HG03469 (cell line): ENCODE measurements at regions not wholly inside any gene's neighbourhood (a gene's known extent, or its start where the extent isn't known, plus 50 kb on each side); places are given as distances from the start of the nearest gene placed in this dataset.
"Not testable (repeated sequence)": the region's sequence is repeated elsewhere in the genome, so short reads cannot be mapped to it uniquely, and the experiment has no call there.

Source experiments
- ATAC-seq: cut with Tn5 transposase; IDR thresholded peaks from one replicate; pipeline ENCODE4 v1.9.1; 2021; ENCODE audit warnings: mild to moderate bottlenecking, moderate library complexity, moderate number of reproducible peaks; ENCODE audit not compliant: unreplicated experiment

DNA sequence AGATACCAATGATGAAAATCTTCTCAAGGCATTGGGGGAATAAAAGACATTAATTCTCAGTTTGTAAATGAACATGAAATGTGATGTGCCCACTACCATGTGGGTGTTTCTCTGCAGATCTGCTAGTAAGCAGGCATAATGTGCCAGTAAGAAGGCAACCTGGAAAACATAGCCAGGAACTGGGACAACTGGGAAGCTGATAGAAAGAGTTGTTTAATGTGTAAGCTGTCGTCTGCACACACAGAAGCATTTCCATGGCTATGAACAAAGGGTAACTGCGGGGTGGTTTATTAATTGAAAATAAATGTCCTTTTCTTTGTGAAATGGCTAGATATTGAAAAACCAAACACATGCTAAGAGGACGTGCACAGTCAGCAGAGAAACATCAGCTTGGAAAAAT is 52.0 kb downstream of the ZC3H11B start:
- ATAC-seq: no peak

DNA sequence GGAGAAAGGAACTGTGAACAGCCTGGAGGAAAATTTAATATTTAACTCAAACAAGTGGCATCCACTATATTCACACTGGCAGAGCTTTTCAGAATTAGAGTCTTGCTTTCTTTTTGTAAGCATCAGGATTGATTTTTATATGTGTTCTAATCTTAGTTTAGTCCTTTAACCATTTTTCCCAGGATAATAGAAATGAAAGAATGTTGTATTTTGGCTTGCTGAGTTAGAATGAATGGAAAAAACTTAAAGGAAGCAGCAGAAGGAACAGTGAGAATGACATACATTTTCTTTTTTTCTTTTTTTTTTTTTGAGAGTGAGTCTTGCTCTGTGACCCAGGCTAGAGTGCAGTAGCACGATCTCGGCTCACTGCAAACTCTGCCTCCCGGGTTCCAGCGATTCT is 53.0 kb downstream of the ZC3H11B start:
- ATAC-seq: no peak

DNA sequence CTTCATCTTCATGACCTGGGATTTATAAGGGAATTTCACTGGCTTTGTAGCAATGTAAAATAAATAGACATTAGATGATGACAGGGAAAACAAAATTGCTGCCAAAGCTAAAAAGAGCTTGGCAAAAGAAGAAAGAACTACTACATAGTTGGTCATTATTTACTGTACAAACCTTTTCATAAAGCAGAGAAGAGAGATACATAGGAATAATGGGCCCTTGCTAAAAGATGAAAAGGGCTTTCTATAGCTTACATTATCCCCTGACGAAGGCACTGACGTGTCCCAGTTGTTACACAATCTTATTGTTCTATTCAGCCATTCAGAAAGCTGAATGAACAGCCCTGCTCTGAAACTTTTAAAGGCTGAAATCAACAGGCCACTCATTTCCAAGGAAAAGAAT is 57.1 kb downstream of the ZC3H11B start:
- ATAC-seq: no peak

DNA sequence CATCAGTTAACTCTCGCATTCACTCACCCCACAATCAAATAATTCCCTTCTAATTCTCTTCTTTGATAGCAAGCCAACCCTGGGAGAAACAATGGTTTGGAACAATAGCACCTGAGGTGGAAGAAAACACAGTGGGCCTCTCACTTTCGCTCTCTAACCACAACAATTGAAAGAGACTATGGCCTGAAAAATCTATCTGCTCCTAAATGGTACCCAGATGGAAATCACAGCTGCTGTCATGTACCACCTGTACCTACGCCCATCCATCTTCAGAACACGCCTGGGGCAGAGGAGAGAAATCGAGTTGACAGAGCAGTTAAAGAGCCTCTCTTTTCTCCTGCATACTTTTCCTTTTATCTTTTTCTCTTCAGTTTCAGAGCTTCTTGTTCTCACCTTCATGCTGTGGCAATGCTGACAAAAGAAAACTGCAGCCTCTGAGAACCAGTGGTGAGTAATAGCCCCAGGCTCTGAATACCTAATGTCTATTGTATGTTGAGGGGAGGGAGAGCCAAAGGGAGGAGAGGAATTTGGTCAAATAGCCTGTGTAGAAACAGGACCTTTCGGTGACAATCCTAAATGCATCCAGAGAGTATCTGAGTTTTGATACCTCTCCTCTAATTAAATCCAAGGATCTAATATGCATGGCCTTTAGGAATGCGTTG is 57.7 kb downstream of the ZC3H11B start:
- ATAC-seq: no peak

DNA sequence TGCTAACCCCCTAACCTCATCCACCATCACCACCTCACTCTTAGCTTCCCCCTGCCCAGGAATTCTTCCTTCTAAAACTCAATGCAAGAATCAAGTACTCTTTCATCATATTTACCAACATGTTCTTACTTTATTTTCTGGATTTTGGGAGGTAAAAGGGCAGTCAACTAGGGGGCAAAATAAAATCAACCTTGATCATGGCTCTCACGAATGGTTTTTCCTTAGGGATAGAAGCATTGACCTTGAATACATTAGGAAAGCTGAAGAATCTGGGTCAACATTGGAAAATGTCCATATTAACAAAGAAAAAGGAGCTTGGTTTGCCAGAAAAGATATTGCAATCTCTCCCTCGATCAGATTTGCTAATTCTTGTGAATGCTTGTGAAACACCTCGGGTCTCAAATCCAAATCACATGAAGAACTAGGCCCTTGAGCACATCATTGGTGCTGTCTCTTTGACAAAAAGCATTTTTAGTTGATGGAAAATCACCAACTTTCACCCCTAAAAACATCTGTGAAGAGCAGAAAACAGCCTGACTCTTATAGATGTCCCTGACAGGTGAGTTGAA is 58.9 kb downstream of the ZC3H11B start:
- no peak for ATAC-seq

DNA sequence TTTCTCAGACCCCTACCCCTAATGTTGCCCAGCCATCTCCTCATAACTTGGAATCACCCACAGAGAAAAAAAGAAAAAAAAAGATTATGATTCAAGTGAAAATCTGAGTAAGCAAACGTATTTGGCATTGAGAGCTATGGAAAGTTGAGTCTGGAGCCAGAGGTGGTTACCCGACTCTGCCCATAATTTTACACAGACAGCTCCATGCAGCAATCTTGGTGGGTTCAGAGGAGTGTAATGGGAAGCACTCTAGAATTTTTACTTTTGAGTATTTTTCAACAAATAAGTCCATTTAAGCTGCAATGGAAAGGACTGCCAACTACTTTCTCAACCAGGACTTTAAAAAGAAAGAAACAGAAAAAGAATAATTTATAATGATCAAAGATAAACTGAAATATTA is 62.7 kb downstream of the ZC3H11B start:
- no peak for ATAC-seq

DNA sequence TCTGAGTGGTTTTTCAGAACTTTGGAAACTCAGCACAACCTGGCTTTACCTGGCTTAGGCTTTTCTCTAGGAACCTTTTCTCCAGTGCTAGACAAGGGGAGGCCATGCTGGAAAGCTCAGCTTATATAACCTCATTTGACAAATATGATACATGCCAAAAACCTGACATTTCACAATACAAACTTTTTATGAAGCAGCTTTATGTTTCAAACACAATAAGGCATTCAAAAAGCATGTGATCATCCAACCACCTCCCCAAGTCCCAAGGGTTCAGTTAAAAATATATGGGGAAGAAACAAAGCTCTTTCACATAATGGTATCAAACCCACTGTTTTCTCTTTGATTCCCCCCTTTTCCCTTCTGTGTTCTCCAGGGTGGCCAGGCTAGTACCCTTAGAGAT is 63.7 kb downstream of the ZC3H11B start:
- ATAC-seq: no peak

DNA sequence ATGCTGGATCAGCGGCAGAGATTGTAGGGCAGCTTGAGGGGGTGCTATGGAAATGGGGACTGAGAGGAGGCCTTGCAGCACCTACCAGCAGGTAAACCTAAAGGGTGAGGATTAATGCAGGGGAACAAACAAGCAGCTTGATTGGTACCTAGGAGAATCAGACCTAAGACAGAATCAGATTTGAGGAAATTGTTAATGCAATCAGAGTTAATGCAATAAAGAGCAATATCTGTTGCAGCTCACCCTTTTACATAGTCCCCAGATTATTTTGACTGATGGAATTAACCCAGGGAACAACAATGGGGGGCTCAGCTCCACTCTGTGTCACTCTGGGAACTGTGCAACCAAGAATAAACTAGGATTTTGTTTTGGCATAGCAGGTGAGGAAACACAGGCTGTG is 64.5 kb downstream of the ZC3H11B start:
- no peak for ATAC-seq

DNA sequence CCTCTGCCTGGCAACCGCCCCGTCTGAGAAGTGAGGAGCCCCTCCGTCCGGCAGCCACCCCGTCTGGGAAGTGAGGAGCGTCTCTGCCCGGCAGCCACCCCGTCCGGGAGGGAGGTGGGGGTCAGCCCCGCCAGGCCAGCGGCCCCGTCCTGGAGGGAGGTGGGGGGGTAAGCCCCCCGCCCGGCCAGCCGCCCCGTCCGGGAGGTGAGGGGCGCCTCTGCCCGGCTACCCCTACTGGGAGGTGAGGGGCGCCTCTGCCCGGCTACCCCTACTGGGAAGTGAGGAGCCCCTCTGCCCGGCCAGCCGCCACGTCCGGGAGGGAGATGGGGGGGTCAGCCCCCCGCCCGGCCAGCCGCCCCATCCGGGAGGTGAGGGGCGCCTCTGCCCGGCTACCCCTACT is 67.1 kb downstream of the ZC3H11B start:
- not testable (repeated sequence) for ATAC-seq

DNA sequence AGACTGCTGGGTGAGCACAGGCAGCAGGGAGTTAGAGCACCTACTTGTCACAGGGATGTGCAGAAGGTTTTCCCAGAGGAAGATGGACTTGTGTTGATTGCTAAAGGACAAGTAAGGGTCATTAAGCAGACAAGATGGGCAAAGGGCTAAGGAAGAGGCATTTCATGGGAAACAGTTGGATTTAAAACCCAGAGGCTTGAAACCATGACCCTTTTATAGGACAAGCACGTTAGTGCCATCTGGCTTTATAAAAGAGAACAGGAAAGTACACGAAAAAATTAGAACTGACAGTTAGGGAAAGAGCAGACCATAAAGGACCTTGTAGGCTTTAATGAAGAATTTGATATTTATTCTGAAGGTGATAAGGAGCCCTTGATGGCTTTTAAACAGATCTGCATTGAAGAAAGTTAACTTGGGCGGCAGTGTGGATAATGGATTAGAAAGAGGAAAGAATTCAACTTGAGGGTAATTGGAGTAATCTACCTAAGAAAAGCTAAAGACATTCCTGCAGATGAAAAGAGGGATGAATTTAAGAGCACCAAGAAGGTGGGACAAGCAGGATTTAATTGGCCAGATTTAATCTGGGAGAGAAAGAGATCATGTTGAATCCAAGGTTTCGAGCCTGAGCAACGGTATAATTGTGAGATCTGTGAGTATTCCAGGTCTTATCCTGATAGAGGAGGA is 68.6 kb downstream of the ZC3H11B start:
- no peak for ATAC-seq

DNA sequence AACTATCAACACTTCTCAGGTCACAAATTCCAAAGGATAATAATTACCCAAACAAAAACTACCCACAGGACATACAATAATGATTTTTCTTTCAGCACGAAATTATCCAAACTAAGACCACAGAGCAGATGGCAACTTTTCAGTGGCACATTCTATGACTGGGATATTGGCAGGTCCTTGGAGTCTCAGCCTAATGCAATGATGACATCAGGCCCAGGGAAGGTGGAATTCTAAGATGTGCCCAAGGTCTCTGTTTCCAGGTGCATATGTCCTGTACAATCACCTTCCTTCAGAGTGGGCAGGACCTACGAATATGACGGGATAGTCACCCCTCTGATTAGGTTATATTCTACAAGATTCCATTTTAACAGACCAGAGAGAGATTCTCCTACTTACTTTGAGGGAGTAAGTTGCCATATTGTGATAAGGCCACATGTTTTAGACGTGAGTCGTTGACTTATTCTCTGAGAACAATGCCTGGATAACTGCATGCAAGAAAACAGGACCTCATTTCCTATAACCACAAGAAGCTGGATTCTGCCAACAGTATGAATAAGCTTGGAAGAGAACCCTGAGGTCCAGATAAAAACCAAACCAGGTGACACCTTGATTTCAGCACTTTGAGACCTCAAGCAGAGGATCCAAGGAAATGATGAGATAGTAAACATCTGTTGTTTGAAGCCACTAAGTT is 69.9 kb downstream of the ZC3H11B start:
- ATAC-seq: no peak

DNA sequence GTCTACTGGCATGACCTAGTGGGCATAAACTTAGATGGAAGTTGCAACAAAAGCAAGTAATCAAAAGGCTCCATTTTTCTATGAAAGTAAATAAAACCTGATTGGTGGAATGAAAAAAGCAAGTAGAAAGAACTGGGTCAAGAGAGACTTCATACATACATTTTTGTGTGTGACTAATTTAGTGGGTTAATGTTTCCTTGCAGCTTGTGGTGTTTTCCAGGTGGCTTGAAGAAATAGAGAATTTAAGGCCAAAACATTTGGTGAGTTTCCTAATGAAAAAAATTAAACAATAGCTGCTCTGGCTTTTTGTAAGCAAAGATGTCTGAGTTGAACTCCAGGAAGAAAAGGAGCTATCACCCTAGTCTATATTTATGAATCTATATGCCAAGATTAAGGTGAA is 71.0 kb downstream of the ZC3H11B start:
- ATAC-seq: no peak

DNA sequence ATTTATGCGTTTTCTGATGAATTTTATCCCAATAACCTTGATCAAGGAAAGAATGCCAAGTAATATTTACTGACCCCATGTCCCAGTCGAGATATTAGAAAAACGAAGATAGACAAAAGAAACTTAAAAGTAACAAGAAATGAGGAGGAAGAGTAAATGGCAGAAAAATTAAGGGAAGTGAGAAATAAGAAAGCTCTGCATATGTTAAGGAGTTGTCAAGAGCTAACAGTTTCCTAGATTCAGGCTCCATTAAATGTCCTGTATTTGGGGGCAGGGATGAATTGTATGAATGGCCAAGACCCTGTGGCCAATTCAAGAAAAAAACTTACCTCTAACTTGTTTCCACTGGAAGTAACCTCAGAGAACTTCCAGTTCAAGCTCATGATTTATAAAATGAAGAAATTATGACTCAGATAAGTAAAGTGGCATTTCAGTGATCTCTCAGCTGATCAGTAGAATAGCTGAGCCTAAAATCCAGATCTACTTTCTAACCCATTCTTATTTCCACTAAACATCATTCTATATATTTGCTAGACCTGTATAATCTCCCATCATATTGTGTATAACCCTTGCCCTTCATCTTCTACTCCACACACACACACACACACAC is 73.2 kb downstream of the ZC3H11B start:
- no peak for ATAC-seq

DNA sequence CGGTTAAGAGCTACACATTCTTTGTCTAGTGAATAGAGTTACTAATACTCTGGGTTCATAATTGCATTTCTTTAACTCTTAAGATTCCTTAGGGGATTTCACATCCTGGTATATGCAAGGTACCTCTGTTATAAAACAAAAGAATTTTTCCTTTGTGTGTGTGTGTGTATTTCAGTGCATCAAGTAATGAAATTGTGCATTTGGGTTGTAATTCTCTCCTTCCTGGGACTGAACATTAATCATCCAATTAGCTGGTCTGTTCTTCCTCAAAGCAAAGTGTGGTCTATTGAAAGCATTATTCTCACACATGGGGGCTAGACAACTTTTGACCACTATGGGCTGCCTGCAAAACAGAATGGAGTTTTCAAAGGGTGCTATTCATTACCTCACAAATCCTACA is 74.0 kb downstream of the ZC3H11B start:
- ATAC-seq: no peak

DNA sequence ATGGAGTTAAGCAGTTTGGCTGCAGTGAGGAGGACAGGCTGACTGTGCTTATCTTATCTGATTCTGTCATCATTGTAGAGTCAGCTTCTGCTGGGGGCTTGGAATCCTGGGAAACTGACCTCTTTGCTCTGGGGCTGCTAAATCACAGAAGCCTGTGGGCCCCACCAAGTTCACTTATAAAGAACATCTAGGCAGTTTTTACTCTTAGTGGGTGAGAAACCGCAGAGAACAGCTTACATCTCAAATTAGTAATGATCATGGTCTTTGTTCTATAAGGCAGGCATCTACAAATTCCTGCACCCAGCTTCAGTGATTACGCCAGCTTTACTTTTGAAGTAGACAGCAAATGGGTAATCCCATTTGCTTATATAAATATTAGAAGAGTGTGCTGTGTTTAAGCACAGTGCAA is 75.7 kb downstream of the ZC3H11B start:
- ATAC-seq: no peak

DNA sequence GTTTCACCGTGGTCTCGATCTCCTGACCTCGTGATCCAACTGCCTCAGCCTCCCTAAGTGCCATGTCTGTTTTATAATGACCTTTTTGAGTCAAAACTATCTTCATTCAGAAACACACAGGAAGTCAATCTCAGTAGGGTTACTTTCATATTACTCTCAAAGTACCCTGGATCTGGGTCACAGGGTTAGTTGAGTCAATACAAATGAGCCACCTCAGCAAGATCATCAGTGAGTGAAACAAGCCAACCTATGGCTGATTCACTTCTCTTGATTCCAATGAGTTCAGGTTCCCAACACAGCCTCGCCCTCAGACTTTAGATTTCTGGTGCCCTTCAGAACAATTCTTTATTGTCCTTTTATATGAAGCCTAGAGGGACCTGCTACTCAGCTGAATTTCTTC is 76.9 kb downstream of the ZC3H11B start:
- no peak for ATAC-seq

DNA sequence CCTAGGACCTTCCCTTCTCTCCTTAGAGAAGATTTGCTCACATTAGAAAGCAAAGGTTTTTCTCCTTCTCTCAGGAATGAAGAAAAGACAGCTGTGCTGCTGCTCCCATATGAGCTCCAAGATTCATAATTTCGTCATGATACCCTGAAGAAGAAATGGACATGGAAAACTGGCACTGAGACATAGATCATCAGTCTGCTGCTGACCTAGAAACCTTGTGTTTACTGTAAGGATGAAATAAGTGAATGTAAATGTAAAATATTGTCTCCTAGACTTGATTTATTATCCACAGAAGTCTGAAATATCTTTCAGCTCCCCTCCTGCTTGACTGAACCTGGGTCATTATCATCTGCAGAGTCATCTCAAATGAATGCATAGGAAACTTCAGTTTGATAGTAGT is 77.9 kb downstream of the ZC3H11B start:
- ATAC-seq: no peak

DNA sequence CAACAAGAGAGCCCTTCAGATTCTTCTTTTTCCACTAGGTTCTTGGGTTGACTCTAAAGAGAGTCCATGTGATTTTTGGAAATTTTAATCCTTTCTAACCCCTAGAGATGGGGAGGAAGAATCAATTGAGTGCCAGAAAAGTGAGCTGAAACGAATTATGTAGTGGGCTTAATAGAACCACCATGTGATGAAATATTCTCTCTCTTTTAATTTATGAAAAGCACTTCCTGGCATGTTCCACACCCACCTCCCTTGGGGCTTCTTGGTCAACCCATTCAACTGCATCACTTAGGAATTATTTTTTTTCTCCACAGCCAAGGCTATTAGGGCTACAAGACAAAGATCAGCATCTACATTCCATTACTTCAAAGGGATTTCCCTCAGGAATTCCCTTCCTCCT is 79.6 kb downstream of the ZC3H11B start:
- no peak for ATAC-seq

DNA sequence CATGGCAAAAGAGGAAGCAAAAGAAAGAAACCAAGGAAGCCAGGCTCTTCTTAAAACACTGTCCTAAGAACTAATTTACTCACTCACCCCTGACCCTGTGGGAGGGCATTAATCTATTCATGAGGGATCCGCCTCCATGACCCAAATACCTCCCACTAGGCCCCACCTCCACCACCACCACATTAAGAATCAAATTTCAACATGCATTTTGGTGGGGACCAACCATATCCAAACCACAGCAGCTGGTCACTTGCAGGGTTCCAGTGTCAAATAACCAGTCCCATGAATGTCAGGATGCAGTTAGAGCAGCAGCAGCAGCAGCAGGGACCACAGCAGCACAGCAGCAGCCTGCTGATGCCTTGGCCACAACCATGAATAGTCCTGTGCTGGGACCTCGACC is 83.8 kb downstream of the ZC3H11B start:
- no peak for ATAC-seq

DNA sequence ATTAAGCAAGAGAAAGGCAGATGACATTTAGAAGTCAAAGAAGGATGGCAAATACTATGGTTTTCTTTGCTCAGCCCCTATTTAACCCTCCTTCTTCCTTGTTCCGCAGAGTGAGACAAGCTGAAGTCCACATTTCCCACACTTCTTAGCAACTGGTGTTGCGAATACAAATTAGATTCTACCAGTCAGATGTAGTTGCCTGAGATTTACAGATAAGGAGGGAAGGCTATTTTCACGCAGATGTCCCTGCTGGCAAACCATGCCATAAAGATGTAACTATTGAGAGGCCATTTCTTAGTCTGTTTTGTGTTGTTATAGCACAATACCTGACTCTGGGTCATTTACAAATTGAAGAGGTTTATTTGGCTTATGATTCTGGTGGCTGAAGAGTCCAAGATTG is 84.3 kb downstream of the ZC3H11B start:
- ATAC-seq: no peak

DNA sequence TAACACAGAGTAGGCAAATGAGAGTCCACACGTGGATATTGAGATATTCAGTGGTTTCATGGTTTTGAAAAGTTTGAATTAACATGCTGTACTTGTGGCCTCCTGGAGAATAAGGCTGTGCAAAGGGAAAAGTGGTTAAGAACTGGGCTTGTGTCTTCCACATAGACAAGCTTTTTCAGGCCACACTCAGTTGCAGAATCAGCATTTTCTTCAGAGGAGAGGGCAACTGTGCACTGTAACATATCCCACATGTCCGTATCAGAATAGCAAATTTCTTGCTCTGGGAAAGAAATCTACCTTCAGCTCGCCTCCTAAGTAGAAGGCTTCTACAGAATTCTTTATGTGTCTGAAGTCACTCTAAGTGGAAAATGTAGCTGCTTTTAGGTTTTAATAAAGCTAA is 84.9 kb downstream of the ZC3H11B start:
- ATAC-seq: no peak

DNA sequence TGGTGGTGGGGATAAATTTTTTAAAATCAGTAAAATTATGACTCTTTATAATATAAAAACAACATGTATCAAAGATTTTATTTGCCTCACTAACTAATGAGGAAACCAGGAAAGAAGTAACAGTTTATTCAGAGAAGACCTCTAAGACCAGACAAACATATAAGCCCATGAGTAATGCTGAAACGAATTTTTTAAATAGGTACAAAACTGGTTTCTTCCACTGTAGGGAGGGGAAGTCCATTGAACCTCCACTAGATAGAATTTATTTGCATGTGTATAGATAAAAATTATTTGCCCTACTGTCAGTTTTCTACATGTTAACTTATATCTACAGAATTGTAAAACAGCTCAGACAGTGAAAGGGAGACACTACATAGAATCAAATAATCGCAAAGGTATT is 86.8 kb downstream of the ZC3H11B start:
- ATAC-seq: no peak
